Activated CD4-positive, alpha-beta T cell treated with anti-CD3 and anti-CD28 coated beads for 36 hours (primary cell): ENCODE measurements at regions not wholly inside any gene's neighbourhood (a gene's known extent, or its start where the extent isn't known, plus 50 kb on each side); places are given as distances from the start of the nearest gene placed in this dataset.
A peak's percentile ranks its signal among the peaks of the same experiment; 100 is the strongest.

Experiments used
- ATAC-seq: fragments of 200-7000 bp; cut with Tn5 transposase; one replicate; pipeline ENCODE4 v1.10.0; 2021; ENCODE audit warnings: mild to moderate bottlenecking, moderate library complexity
- CTCF ChIA-PET: fragments of 350-600 bp; sonication (Branson Sonifier 250); formaldehyde crosslinking; loops from one replicate; lab custom pipeline; 2021; ENCODE audit warnings: antibody characterized with exemption; lab: Charles Lee
- POLR2A ChIA-PET: fragments of 350-600 bp; sonication (Branson Sonifier 250); formaldehyde crosslinking; loops from one replicate; lab custom pipeline; 2021; ENCODE audit warnings: antibody characterized with exemption, inconsistent platforms; lab: Charles Lee
- DNase-seq: peaks from one replicate; pipeline ENCODE4 v3.0.0-alpha.2; 2020
- H3K27ac Mint-ChIP-seq: one replicate; pipeline ENCODE4 v1.8.0; 2021; ENCODE audit warnings: mixed read lengths
- H3K27me3 Mint-ChIP-seq: one replicate; pipeline ENCODE4 v1.8.0; 2021; ENCODE audit warnings: mixed read lengths
- H3K36me3 Mint-ChIP-seq: one replicate; pipeline ENCODE4 v1.8.0; 2021; ENCODE audit warnings: low read depth, mixed read lengths
- H3K4me1 Mint-ChIP-seq: one replicate; pipeline ENCODE4 v1.8.0; 2021; ENCODE audit warnings: mixed read lengths
- H3K4me3 Mint-ChIP-seq: one replicate; pipeline ENCODE4 v1.8.0; 2021; ENCODE audit warnings: mild to moderate bottlenecking, moderate library complexity, mixed read lengths
- H3K9me3 Mint-ChIP-seq: one replicate; pipeline ENCODE4 v1.8.0; 2021; ENCODE audit warnings: low read depth, mixed read lengths
- intact Hi-C, 2 experiments: fragments of 100-400 bp; cut with DNase I in 1 of 2; cut with micrococcal nuclease in 1 of 2; formaldehyde crosslinking; loops; one replicate each; pipeline versions ENCODE4 v1.14.2 to v1.15.1; 2022 to 2024; cut with DNase I, micrococcal nuclease

- ChIA-PET CTCF (no interaction called here), POLR2A (no interaction called here)
- H3K4me3 Mint-ChIP-seq = no peak overlapping the region
- intact Hi-C loops = no loop called here
- H3K36me3 Mint-ChIP-seq = no peaks in the 10 kb centered on the region
- DNase-seq (no peak), ATAC-seq (no peak)
- H3K27ac Mint-ChIP-seq = no peak overlapping the region
- peaks cover 4% of the 10 kb centered on the region for H3K9me3 Mint-ChIP-seq
- no peaks in the 10 kb centered on the region for H3K4me1 Mint-ChIP-seq
- H3K27me3 Mint-ChIP-seq = no peaks in the 10 kb centered on the region
Observed at GRCh38 chr20:6651561-6651960, 115.9 kb upstream of the BMP2 start.

- intact Hi-C loops = no loop called here
- Mint-ChIP-seq H3K36me3 (no peaks in the 10 kb centered on the region), H3K9me3 (peaks cover 4% of the 10 kb centered on the region), H3K27ac (no peak overlapping the region), H3K4me1 (no peaks in the 10 kb centered on the region), H3K4me3 (no peak overlapping the region), H3K27me3 (no peaks in the 10 kb centered on the region)
- POLR2A ChIA-PET = no interaction called here
- ATAC-seq (no peak), DNase-seq (no peak)
- CTCF ChIA-PET = no interaction called here
Observed at GRCh38 chr20:6651016-6651415, 116.5 kb upstream of the BMP2 start.

DNA sequence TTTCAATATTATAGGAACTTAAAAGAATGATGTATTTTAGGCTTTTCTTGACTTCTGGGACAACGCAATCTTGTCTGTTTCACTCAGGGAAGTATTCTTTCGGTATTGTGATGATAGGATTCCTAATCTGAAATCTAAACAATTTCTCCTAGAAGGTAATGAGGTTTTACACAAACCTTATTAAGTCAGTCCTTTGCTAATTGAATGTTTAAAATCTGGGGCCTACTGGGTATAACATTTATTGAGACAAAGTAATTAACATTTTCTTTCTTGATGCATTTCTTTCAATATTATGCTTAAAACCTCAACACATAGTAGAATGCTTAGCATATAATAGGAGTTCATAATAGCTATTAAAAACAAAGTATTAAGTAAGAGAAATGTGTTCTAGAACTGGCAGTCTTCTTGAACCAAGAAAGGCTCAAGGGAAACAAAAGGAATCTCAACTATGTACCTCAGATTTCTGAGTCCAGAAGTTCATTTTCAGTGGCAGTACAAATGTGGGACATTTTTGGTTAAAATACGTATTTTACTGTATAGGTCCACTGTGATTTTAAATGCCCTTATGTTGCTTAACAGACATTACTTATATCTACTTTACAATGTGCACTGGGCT is 121.4 kb upstream of the BMP2 start:
- POLR2A ChIA-PET = no interaction called here
- DNase-seq (no peak), ATAC-seq (no peak)
- H3K27me3 Mint-ChIP-seq = no peaks in the 10 kb centered on the region
- peaks cover 4% of the 10 kb centered on the region for H3K9me3 Mint-ChIP-seq
- intact Hi-C loops = no loop called here
- CTCF ChIA-PET = no interaction called here
- no peaks in the 10 kb centered on the region for H3K36me3 Mint-ChIP-seq
- no peak overlapping the region for H3K27ac Mint-ChIP-seq
- H3K4me1 Mint-ChIP-seq = no peaks in the 10 kb centered on the region
- no peak overlapping the region for H3K4me3 Mint-ChIP-seq

DNA sequence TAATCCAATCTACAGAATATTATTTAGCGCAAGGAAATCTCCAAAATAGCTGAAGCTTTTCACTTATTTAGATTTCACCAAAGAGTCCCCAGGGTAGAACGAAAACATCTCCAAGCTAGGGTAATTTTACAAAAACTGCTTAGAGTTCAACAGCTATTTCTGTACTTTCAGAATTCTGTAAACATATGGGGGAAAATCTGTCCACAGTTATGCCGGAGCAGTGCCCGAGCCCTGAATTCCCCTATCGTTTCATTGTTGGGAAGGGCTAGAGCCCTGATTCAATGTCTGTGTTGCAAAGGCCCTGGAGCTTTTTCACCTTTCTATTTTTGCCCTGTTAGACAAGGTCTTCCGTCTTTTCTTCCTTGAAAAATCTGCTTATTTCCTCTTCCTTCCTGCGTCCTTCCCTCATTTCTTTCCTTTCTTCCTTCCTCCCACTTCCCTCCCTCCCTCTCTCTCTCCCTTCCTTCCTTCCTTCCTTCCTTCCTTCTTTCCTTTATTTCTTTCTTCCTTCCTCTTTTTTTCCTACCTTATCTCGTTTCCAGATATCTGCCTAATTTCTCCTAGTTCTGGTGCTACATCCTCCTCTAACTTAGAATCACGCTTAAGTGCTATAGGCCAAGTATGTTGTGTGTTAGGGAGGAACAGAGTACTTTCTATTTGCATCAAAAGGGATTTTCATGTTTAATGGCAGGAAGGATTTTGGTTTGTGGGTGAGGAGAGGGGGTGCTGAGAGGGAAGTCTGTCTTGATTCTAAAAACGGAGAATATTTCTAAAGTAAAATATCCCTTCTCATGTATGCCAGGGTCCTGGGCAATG is 122.5 kb upstream of the BMP2 start:
- Mint-ChIP-seq H3K36me3 (no peaks in the 10 kb centered on the region), H3K4me3 (no peak overlapping the region), H3K9me3 (peaks cover 10% of the 10 kb centered on the region), H3K27me3 (no peaks in the 10 kb centered on the region), H3K4me1 (no peaks in the 10 kb centered on the region), H3K27ac (no peak overlapping the region)
- intact Hi-C loops = no loop called here
- no peak for DNase-seq
- ChIA-PET CTCF (no interaction called here), POLR2A (no interaction called here)
- ATAC-seq = no peak

- Mint-ChIP-seq H3K4me1 (no peaks in the 10 kb centered on the region), H3K9me3 (peaks cover 6% of the 10 kb centered on the region), H3K36me3 (no peaks in the 10 kb centered on the region), H3K27me3 (no peaks in the 10 kb centered on the region), H3K4me3 (no peak overlapping the region), H3K27ac (no peak overlapping the region)
- ChIA-PET POLR2A (no interaction called here), CTCF (no interaction called here)
- DNase-seq (no peak), ATAC-seq (no peak)
- intact Hi-C loops = no loop called here
Observed at GRCh38 chr20:6641012-6641411, 126.5 kb upstream of the BMP2 start.

DNA sequence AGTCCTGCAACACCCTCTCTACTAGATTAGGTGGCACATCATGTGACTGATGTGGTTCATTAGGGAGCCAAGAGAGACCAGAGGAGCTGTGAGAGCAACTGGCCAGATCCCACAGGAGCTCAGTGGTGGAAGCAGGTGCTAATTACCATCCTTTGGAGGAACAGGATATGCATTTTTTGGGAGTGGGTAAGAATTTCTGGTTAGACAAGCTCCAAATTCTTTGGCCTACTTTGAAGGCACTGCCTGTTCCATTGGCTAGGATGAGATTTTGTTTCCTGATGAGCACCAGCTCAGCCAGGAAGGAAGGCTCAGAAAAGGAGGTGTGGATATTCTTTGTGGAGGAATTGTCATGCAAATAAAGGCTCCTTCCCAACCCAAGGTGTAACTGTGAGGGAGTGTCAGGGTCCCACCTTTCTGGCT is 130.3 kb upstream of the BMP2 start:
- intact Hi-C loops = no loop called here
- ChIA-PET CTCF (no interaction called here), POLR2A (no interaction called here)
- Mint-ChIP-seq H3K4me1 (no peaks in the 10 kb centered on the region), H3K4me3 (no peak overlapping the region), H3K27ac (no peak overlapping the region), H3K36me3 (no peaks in the 10 kb centered on the region), H3K27me3 (no peaks in the 10 kb centered on the region), H3K9me3 (peaks cover 10% of the 10 kb centered on the region)
- ATAC-seq (no peak), DNase-seq (no peak)

DNA sequence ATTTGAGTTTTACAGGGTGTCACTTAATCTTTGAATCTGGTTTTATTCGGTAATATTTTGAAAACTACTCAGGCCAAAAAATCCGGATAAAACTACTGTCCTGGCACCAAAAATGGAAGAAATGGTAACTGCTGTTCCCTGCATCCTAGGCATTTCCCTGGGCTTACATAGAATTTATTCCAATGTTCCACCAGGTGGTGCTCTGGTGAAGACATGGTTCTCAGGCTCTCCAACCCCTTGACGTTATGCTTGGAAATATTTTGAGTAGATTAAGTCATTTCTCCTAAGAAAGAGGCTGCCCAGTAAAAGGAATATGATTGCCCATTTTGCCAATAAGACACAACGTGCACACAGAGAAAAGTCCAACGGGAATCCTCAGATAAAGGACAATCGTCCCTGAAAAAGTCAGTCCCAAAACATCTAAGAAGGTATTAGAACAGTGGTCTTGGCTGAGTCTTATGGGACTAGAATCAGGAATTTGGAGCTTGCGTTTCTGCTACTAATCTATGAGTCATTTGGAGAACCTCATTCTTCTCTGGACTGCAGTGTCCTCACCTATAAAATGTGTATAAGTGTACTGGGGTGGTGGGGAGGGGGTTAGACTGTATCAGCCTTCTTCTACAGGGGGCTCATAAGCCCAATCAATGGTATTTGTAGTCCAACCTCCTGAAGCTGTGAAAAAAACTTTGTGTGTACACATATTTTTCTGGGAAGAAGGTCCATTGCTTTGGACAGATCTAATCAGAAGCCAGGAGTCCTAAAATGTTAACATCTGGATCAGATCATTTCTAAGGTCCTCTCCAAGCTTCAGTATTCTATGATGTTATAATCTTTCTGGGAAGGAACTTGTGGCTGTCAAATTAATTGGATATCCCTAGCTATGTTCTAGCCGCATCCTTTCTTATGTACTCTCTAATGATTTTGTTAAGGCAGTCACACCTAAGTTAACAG is 131.0 kb upstream of the BMP2 start:
- CTCF ChIA-PET = no interaction called here
- no peak for DNase-seq
- intact Hi-C loops = no loop called here
- Mint-ChIP-seq H3K27me3 (no peaks in the 10 kb centered on the region), H3K4me3 (no peak overlapping the region), H3K27ac (no peak overlapping the region), H3K4me1 (no peaks in the 10 kb centered on the region), H3K36me3 (no peaks in the 10 kb centered on the region), H3K9me3 (peaks cover 10% of the 10 kb centered on the region)
- ATAC-seq = no peak
- POLR2A ChIA-PET = interaction anchor here (0.6 kb wide), 1 partner anchor 109 kb away, joined by 3 read pairs; no protein-coding TSS in a partner anchor

DNA sequence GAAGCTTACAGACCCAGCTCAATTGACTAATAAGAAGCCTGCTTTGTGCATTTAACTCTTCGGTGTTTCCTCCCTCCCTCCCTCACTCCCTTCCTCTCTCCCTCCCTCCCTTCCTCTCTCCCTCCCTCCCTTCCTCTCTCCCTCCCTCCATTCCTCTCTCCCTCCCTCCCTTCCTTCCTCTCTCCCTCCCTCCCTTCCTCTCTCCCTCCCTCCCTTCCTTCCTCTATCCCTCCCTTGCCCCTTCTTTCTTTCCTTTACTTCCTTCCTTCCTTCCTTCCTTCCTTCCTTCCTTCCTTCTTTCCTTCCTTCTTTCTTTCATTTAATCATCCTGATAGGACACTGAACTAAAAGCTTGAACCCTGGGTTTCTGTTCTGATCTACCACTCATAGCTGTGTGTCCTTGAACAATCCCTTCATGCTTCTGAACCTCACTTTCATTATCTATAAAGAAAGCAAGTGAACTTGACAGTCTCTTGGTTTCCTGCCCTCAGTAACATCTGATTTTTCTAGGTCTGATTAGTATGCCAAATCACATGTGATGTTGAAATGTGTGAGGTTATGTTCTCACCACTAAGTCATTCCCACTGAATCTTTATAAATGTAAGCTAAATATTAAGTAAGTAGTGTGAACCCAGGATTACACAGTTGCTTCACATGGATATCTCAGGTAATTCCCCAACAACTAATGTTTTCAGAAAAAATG is 132.3 kb upstream of the BMP2 start:
- ATAC-seq = no peak
- POLR2A ChIA-PET = no interaction called here

GRCh38 chr20:6632187-6632586 is 135.3 kb upstream of the BMP2 start:
- POLR2A ChIA-PET = no interaction called here
- no peak for ATAC-seq
- CTCF ChIA-PET = no interaction called here
- Mint-ChIP-seq H3K9me3 (peaks cover 6% of the 10 kb centered on the region), H3K36me3 (no peaks in the 10 kb centered on the region), H3K27ac (no peak overlapping the region), H3K27me3 (no peaks in the 10 kb centered on the region), H3K4me1 (no peaks in the 10 kb centered on the region), H3K4me3 (no peak overlapping the region)
- intact Hi-C loops = no loop called here
- DNase-seq = peak; percentile 8

More for the DNA sequence above, 132.3 kb upstream of the BMP2 start:
- Mint-ChIP-seq H3K4me1 (no peaks in the 10 kb centered on the region), H3K27ac (no peak overlapping the region), H3K36me3 (no peaks in the 10 kb centered on the region), H3K27me3 (no peaks in the 10 kb centered on the region), H3K4me3 (no peak overlapping the region), H3K9me3 (peaks cover 3% of the 10 kb centered on the region)
- no peak for DNase-seq
- intact Hi-C loops = no loop called here
- CTCF ChIA-PET = interaction anchor here (1.0 kb wide), 1 partner anchor 12 kb away, joined by 3 read pairs; no protein-coding TSS in a partner anchor

DNA sequence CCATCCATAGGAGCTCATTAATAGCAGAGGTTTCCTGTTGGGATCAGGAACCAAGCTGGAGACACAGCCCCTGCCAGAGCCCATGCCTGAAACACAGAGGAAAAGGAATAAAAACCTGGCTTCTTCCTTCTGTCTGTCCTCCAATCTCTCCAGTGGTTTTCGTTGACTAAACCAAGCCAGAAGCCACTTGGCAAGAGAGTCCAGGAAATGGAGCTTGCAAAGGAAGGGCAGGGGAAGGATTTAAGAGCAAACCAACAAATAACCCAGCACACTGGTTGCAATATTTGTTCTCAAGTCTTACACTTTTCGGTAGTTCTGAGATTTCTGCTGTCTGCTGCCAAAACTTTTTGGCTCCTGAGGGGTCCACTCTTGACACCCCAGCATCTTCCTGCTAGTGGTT is 137.0 kb upstream of the BMP2 start:
- CTCF ChIA-PET = no interaction called here
- POLR2A ChIA-PET = no interaction called here
- intact Hi-C loops = no loop called here
- Mint-ChIP-seq H3K4me3 (no peak overlapping the region), H3K9me3 (peaks cover 6% of the 10 kb centered on the region), H3K36me3 (no peaks in the 10 kb centered on the region), H3K27me3 (no peaks in the 10 kb centered on the region), H3K4me1 (no peaks in the 10 kb centered on the region), H3K27ac (no peak overlapping the region)
- DNase-seq (no peak), ATAC-seq (no peak)

- intact Hi-C loops = no loop called here
- POLR2A ChIA-PET = no interaction called here
Observed at GRCh38 chr20:6629564-6629963, 137.9 kb upstream of the BMP2 start.

More at GRCh38 chr20:6629564-6629963, 137.9 kb upstream of the BMP2 start:
- no peaks in the 10 kb centered on the region for H3K4me1 Mint-ChIP-seq
- ATAC-seq = no peak
- H3K36me3 Mint-ChIP-seq = no peaks in the 10 kb centered on the region
- no peak overlapping the region for H3K27ac Mint-ChIP-seq
- H3K27me3 Mint-ChIP-seq = no peaks in the 10 kb centered on the region
- DNase-seq = no peak
- peaks cover 6% of the 10 kb centered on the region for H3K9me3 Mint-ChIP-seq
- no peak overlapping the region for H3K4me3 Mint-ChIP-seq
- CTCF ChIA-PET = no interaction called here
